ENCODE measurements at regions not wholly inside any gene's neighbourhood (a gene's known extent, or its start where the extent isn't known, plus 50 kb on each side); places are given as distances from the start of the nearest gene placed in this dataset.

- no peak for TF ChIP-seq PHF8 (IDR thresholded peaks at IDR 0.05; ENCODE audit: borderline replicate concordance, low read depth)
- TF ChIP-seq HDAC2 (IDR thresholded peaks at IDR 0.05) = no peak
- TF ChIP-seq CTCF (IDR thresholded peaks at IDR 0.05) = no peak
- TF ChIP-seq NR3C1 (IDR thresholded peaks at IDR 0.05) = no peak
- TF ChIP-seq HOXB13 (CRISPR knock-in tag; IDR thresholded peaks at IDR 0.05; ENCODE audit: low read depth) = no peak
These were observed 340.2 kb downstream of the KIF20B start for GRCh38 chr10:90041585-90041984.
